GM13976 (cell line): ENCODE measurements at regions not wholly inside any gene's neighbourhood (a gene's known extent, or its start where the extent isn't known, plus 50 kb on each side); places are given as distances from the start of the nearest gene placed in this dataset.

ENCODE experiments used
- DNase-seq: peaks from one replicate; pipeline ENCODE4 v3.0.0; 2012; ENCODE audit warnings: low spot score
- CTCF ChIP-seq: IDR thresholded peaks from 2 replicates; pipeline ENCODE4 v1.5.1; 2012; ENCODE audit warnings: borderline replicate concordance, mild to moderate bottlenecking; ENCODE audit not compliant: insufficient read depth; ENCODE audit errors: extremely low read depth, missing control alignments, control extremely low read depth
- in situ Hi-C: fragments of 300-500 bp; cut with MboI; formaldehyde crosslinking; loops from one replicate; pipeline ENCODE4 v1.12.0; 2022; ENCODE audit warnings: low sequenced_read_pairs, mixed read lengths, inconsistent platforms; ENCODE audit not compliant: unreplicated experiment

- TF ChIP-seq CTCF, result no peak
- DNase-seq, result no peak
- in situ Hi-C loops, result loop anchor here (10.0 kb wide), 1 partner anchor 376 kb away; no protein-coding TSS in a partner anchor
These were observed 241.7 kb downstream of the SPTSSA start for GRCh38 chr14:34220378-34220706.

GRCh38 chr14:34219661-34220377, 242.2 kb downstream of the SPTSSA start:
- no peak for DNase-seq
- no peak for TF ChIP-seq CTCF
- in situ Hi-C loops, result loop anchor here (10.0 kb wide), 1 partner anchor 375 kb away; no protein-coding TSS in a partner anchor

- no peak for TF ChIP-seq CTCF
- no peak for DNase-seq
- in situ Hi-C loops, result no loop called here
These were observed 243.2 kb downstream of the SPTSSA start for GRCh38 chr14:34218881-34219280.

- TF ChIP-seq CTCF, result no peak
- in situ Hi-C loops, result no loop called here
- DNase-seq, result no peak
These were observed 247.1 kb downstream of the SPTSSA start for GRCh38 chr14:34214961-34215360.

- no peak for DNase-seq
- in situ Hi-C loops, result no loop called here
- no peak for TF ChIP-seq CTCF
These were observed 248.7 kb downstream of the SPTSSA start for GRCh38 chr14:34213332-34213731.

- DNase-seq, result no peak
- TF ChIP-seq CTCF, result no peak
- in situ Hi-C loops, result no loop called here
These were observed 249.7 kb downstream of the SPTSSA start for GRCh38 chr14:34212172-34212929.
